GM19351 (cell line): ENCODE measurements at regions not wholly inside any gene's neighbourhood (a gene's known extent, or its start where the extent isn't known, plus 50 kb on each side); places are given as distances from the start of the nearest gene placed in this dataset.

Experiments
- ATAC-seq: cut with Tn5 transposase; IDR thresholded peaks from one replicate; pipeline ENCODE4 v1.9.1; 2021; ENCODE audit warnings: mild to moderate bottlenecking, moderate library complexity; ENCODE audit not compliant: unreplicated experiment

DNA sequence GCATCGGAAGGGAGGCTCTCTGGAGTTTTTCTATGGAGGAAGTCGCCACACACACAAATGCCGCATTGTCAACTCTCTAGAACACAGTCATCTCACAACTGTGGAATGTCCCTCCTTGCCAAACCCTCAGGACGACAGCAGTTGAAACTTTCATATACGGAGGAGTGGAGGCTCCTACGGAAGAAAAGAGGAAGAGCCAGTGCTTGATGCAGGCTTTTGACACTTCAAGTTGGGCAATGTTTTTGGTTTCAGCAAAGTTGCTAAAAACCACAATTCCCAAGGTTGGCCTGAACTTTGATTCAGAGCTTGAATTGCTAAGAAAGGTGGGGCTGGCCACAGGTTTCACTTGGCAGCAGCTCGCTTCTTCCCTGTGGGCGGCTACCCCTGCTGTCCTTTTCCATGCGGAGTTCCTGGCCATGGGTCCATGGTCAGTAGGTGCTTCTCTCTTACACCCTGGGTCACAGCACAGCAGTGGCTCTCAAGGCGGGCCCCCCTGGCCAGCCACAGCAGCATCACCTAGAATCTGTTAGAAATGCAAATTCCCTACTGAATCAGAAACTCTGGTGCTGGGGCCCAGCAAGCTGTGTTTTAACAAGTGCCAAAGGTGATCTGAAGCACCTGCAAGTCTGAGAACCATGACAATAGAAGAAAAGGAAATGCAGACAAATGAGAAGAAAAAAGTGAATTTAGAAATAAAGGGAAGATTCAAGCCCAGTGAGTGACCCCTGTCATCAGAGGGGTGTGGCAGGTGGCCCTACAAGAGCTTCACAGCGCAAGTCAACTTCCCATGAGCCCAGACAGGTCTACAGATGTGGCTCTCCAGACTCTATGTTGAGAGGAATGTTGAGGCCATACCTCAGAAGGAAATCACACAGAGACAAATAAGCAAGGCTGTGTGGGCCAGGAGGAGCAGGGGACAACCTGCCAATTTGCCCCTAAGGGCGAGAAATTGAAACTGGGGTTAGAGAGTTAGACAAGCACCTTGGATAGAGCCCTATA, 856.4 kb downstream of the RNF144A start:
- peak; percentile 69 for ATAC-seq

GRCh38 chr2:7774481-7774880, 857.3 kb downstream of the RNF144A start:
- ATAC-seq: no peak

GRCh38 chr2:7777668-7778067, 860.5 kb downstream of the RNF144A start:
- no peak for ATAC-seq

DNA sequence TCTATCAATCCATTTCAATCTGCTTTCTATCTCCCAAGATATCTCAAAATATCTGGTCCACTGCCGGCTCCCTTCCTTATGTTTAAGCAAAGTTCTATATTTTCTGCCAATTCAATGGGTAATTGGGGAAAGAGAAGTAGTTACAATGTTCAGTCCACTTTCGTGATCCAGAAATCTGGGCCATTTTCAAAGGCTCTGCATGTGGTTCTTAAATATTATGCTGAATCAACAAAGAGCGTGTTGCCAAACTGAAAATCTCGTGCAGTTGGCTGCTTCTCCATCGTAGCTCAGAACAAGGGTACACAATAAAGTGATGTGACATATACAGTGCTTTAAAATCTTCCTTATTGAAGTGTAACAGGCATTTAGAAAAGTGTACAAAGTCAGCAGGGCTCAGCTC, 863.1 kb downstream of the RNF144A start:
- ATAC-seq: no peak

- ATAC-seq: no peak
Observed at GRCh38 chr2:7785700-7786099, 868.5 kb downstream of the RNF144A start.

DNA sequence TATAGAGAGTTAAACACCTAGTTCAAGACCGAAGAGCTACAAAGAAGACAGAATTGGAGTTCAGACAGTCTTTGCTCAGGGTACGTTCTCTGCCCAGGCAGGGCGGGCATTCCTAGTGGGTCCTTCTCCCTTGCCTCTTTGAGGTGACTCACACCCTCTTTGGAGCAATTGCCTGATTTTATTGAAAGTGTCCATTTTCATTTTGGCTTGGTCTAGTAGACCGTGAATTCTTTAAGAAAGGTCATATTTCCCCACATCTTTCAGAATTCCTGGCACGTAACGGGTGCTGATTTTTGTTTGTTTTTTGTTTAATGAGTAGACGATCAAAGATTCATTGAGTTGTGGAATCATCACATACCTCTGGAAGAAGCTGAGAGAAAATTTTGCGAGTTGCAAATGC, 871.5 kb downstream of the RNF144A start:
- ATAC-seq: no peak

GRCh38 chr2:7792031-7792651, 874.9 kb downstream of the RNF144A start:
- ATAC-seq: no peak

GRCh38 chr2:7795778-7796563, 878.8 kb downstream of the RNF144A start:
- no peak for ATAC-seq

- ATAC-seq: no peak
Observed at GRCh38 chr2:7800031-7800430, 881.8 kb upstream of the ID2 start.

- no peak for ATAC-seq
Observed at GRCh38 chr2:7801212-7801611, 880.6 kb upstream of the ID2 start.

GRCh38 chr2:7803515-7803914, 878.3 kb upstream of the ID2 start:
- ATAC-seq: no peak

DNA sequence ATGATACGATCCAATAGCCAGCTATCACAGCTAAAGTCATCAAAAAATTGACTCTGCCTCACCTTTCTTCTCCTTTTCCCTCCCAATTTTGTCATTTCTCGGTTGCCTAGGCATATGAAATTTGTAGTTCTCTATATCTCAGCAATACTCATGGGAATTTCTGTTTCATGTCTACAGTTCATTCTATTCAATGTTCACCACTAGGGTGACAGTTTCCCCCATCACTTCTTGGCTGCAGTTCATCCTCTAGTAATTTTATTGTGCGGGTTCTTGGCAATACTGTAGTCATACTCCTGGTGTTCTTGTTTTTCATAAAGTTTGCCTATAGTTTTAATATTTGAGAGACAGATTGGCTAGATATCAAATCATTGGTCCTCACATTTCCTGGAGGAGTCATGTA, 872.2 kb upstream of the ID2 start:
- no peak for ATAC-seq

DNA sequence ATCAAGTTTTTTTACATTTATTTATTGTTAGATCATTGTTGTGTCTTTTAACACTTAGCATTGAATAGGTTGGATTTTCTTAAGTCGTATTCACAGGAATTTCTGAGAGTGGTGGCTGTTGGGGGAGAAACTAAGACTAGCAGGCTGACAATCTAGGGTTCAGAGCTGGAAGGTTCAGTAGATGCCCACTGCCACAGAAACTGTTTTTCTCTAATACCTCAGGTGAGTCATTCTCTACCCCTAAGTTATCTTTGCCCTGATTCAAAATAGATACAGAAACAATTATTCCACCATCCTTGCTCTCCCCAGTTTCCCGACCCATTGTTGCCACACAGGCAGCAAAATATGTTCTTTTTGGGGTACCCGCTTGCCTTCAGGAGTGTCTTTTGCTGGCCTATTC, 870.8 kb upstream of the ID2 start:
- no peak for ATAC-seq

- no peak for ATAC-seq
Observed at GRCh38 chr2:7812231-7812995, 869.4 kb upstream of the ID2 start.

- ATAC-seq: no peak
Observed at GRCh38 chr2:7813541-7814292, 868.1 kb upstream of the ID2 start.

- ATAC-seq: no peak
Observed at GRCh38 chr2:7815726-7816125, 866.1 kb upstream of the ID2 start.

- no peak for ATAC-seq
Observed at GRCh38 chr2:7816233-7816632, 865.6 kb upstream of the ID2 start.

GRCh38 chr2:7816944-7817343, 864.9 kb upstream of the ID2 start:
- no peak for ATAC-seq

- ATAC-seq: no peak
Observed at GRCh38 chr2:7819316-7819715, 862.5 kb upstream of the ID2 start.

DNA sequence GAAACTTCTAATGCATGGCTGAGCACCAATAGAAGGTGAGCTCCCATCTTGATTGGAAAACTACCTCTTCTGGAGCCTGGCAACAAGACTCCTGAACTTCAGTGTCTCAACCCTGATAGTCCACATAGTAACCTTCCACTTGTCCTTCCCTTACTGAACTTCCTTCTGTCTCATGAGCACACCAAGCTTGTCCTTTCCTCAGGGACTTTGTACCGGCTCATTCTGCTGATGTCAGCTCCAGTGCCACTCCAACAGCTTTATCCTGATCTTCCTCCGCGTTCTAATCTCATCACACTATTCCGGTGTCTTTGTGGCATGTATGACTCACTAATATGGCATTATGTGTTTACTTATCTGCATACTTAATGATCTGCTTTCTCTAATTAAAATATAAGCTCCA, 862.0 kb upstream of the ID2 start:
- no peak for ATAC-seq
